ENCODE measurements at regions not wholly inside any gene's neighbourhood (a gene's known extent, or its start where the extent isn't known, plus 50 kb on each side); places are given as distances from the start of the nearest gene placed in this dataset.

DNA sequence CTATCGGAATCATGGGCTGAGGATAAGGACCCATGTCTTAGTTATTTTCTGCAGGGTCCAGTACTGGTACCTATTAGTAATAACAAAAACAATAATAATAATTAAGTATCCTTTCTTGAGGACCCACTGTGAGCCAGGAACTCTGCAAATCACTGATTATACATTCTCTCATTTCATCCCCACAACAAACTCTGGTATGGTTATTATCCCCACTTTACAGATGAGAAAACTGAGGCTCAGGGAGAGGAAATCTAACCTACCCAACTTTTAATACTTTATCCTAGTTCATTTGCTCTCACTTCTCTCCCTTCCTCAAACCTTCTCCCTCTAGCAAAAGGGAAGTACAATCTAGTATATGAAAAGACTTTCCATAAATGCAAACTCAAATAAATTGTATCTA, 528.4 kb upstream of the PROK2 start:
- TF ChIP-seq, protein P1, sequence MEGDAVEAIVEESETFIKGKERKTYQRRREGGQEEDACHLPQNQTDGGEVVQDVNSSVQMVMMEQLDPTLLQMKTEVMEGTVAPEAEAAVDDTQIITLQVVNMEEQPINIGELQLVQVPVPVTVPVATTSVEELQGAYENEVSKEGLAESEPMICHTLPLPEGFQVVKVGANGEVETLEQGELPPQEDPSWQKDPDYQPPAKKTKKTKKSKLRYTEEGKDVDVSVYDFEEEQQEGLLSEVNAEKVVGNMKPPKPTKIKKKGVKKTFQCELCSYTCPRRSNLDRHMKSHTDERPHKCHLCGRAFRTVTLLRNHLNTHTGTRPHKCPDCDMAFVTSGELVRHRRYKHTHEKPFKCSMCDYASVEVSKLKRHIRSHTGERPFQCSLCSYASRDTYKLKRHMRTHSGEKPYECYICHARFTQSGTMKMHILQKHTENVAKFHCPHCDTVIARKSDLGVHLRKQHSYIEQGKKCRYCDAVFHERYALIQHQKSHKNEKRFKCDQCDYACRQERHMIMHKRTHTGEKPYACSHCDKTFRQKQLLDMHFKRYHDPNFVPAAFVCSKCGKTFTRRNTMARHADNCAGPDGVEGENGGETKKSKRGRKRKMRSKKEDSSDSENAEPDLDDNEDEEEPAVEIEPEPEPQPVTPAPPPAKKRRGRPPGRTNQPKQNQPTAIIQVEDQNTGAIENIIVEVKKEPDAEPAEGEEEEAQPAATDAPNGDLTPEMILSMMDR (IDR thresholded peaks at IDR 0.05; ENCODE audit: low read depth, low read length), result no peak
- DNase-seq, result no peak
- H3K9me3 ChIP-seq, result no peaks in the 10 kb centered on the region
- no peaks in the 10 kb centered on the region for H3K27me3 ChIP-seq
- no peaks in the 10 kb centered on the region for H3K36me3 ChIP-seq
- H3K4me1 ChIP-seq, result peaks cover 15% of the 10 kb centered on the region
- no peak overlapping the region for H3K4me3 ChIP-seq (ENCODE audit: low read depth, low read length)

GRCh38 chr3:72312339-72312738, 527.4 kb upstream of the PROK2 start:
- peaks cover 22% of the 10 kb centered on the region for H3K4me1 ChIP-seq
- H3K36me3 ChIP-seq, result no peaks in the 10 kb centered on the region
- TF ChIP-seq, protein P1 (IDR thresholded peaks at IDR 0.05; ENCODE audit: low read depth, low read length), result no peak
- H3K9me3 ChIP-seq, result no peaks in the 10 kb centered on the region
- no peak for DNase-seq
- H3K27me3 ChIP-seq, result no peaks in the 10 kb centered on the region
- no peak overlapping the region for H3K4me3 ChIP-seq (ENCODE audit: low read depth, low read length)

DNA sequence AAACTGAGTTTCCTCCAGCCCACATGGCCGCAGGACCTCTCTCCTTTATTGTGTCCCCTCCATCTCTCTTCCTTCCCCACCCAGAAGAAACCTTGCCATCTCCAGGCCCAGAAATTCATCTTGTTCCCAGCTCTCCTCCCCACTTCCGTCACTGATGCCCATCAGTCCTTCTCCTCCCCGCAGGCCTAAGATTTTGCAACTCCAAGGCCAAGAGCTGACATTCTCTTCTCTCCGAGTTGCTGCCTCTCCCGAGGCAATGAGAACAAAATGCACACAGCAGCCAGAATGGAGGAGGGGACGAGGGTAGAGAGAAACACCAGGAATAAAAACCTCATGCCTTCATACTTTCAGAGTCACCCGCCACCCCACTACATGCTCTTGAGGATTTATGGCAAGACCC, 526.5 kb upstream of the PROK2 start:
- Histone ChIP-seq H3K4me3 (ENCODE audit: low read depth, low read length) (no peak overlapping the region), H3K36me3 (no peaks in the 10 kb centered on the region), H3K9me3 (no peaks in the 10 kb centered on the region), H3K27me3 (no peaks in the 10 kb centered on the region), H3K4me1 (peaks cover 24% of the 10 kb centered on the region)
- TF ChIP-seq, protein P1 (IDR thresholded peaks at IDR 0.05; ENCODE audit: low read depth, low read length), result no peak
- DNase-seq, result no peak

DNA sequence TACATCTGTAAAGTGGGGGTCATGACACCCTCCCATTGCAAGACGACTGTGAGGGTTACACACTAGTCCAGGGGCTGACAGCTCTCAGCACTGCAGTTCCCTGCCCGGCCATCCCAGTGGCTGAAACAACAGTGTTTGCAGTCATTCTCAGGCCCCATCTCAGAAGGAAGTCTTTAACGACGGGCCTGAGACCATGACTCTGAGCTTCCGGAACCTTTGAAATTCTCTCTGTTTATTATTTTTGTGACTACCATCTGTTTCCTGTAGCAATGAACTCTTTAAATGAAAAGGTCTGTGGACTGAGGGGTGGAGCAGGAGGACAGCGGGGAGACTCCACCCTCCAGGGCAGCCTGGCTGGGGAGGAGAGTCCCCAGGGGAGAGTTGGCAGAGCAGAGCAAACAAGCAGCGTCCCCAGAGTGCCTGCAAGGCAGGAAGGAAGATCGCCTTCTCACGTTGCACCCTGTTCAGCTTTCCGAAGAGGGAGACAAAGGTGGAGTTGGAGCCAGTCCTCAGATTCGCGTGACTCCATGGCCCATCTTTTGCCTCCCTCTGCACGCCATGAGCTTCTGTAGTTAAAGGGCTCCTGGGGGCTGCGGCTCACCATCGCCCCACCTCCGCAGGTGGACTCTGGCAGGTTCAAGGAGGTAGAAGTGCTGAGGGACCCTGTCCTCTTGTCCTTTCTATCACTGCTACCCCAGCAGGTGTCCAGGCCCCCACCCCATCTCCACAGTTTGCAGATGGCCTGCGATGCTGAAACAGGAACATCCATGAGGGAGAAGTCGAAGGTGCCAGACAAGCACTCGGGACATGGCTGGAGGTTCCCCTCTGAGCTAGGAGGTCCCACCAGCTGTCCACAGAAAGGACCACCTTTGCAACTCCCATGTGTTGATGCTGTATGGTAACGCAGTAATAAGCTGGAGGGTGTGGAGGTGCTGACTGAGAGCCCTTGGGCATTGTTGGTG, 525.8 kb upstream of the PROK2 start:
- no peaks in the 10 kb centered on the region for H3K9me3 ChIP-seq
- peaks cover 24% of the 10 kb centered on the region for H3K4me1 ChIP-seq
- peak; percentile 89 for DNase-seq
- TF ChIP-seq, protein P1 (IDR thresholded peaks at IDR 0.05; ENCODE audit: low read depth, low read length), result no peak
- no peaks in the 10 kb centered on the region for H3K27me3 ChIP-seq
- peak overlapping the region; percentile 11 for H3K4me3 ChIP-seq (ENCODE audit: low read depth, low read length)
- H3K36me3 ChIP-seq, result no peaks in the 10 kb centered on the region

DNA sequence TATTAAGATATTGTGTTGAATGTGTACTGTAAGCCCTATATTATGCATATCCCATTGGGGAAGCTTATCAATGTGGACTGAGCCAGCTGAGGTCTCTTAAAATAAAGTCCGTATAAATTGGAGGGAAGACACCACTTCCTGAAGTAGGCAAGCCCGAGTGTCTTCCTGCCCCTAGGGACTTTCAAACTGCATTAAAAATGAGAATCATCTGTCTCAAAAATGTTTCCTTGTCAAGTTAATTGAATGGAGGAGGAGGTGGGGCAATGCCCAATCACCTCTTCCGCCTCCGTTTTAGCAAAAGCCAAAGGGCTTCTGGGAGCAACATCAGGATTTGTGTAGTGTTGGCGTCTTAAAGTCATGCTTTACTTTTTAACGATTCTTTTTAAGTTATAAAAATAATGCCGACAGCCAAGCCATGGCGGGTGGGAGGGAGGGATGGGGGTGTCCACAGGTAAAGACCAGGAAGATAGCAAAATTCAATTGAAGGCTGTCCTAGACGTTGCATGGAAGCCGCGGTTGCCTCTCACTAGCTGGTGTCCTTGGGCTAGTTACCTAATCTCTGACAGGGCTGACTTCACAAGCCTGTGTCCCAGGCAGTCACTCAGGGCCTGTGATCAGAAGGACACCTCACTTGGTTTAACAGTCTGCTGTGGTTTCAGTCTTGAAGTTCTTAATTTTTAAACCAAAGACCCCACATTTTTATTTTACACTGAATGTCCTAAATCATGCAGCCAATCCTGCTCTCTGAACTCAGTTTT, 524.9 kb upstream of the PROK2 start:
- TF ChIP-seq, protein P1 (IDR thresholded peaks at IDR 0.05; ENCODE audit: low read depth, low read length), result no peak
- peaks cover 24% of the 10 kb centered on the region for H3K4me1 ChIP-seq
- no peaks in the 10 kb centered on the region for H3K27me3 ChIP-seq
- H3K9me3 ChIP-seq, result no peaks in the 10 kb centered on the region
- H3K36me3 ChIP-seq, result no peaks in the 10 kb centered on the region
- no peak for DNase-seq
- no peak overlapping the region for H3K4me3 ChIP-seq (ENCODE audit: low read depth, low read length)

Measured in BE2C (cell line).